Right lobe of liver (tissue), 6 donors: ENCODE measurements at regions not wholly inside any gene's neighbourhood (a gene's known extent, or its start where the extent isn't known, plus 50 kb on each side); places are given as distances from the start of the nearest gene placed in this dataset.

Source experiments
- ATAC-seq, 4 donors: fragments of 200-7000 bp; cut with Tn5 transposase; one replicate each; pipeline ENCODE4 v1.9.1; 2020; ENCODE audit warnings: mild to moderate bottlenecking in 4 of 4, moderate library complexity in 4 of 4
- DNase-seq, 3 donors: peaks; one replicate each; pipeline ENCODE4 v3.0.0-alpha.2; 2020
- H3K27ac ChIP-seq, 3 donors: fragments of 200-600 bp; one replicate each; pipeline ENCODE4 v1.8.0; 2022
- H3K27me3 ChIP-seq, 2 donors: fragments of 200-600 bp; one replicate each; pipeline ENCODE4 v1.8.0; 2022
- H3K36me3 ChIP-seq, 4 donors: fragments of 200-600 bp; sonication (generic) in 1 of 4; one replicate each; pipeline versions ENCODE4 v1.5.1 to v1.8.0; 2017 to 2022; ENCODE audit warnings: control low read depth in 1 of 4
- H3K4me1 ChIP-seq, 4 donors: fragments of 200-600 bp; sonication (generic) in 1 of 4; one replicate each; pipeline versions ENCODE4 v1.5.1 to v1.8.0; 2017 to 2022; ENCODE audit warnings: control low read depth in 1 of 4
- H3K4me3 ChIP-seq, 3 donors: fragments of 200-600 bp; one replicate each; pipeline ENCODE4 v1.8.0; 2022
- H3K9me3 ChIP-seq, 4 donors: fragments of 200-600 bp; sonication (generic) in 1 of 4; one replicate each; pipeline versions ENCODE4 v1.5.1 to v1.8.0; 2017 to 2022; ENCODE audit warnings: control low read depth in 1 of 4
- POLR2A ChIP-seq: fragments of 450-650 bp; IDR thresholded peaks from one replicate; pipeline ENCODE4 v1.6.1; 2017; ENCODE audit warnings: antibody characterized with exemption, mild to moderate bottlenecking
- WGBS: methylation state at CpG from one replicate; pipeline ENCODE4 v1.1.6; 2018; ENCODE audit warnings: low coverage, low lambda C conversion rate; ENCODE audit not compliant: insufficient coverage; ENCODE audit errors: missing lambda C conversion rate; 5-methylcytosine and 5-hydroxymethylcytosine counted together
- intact Hi-C, 2 donors: fragments of 100-400 bp; cut with DNase I; formaldehyde crosslinking; loops; one replicate each; pipeline versions ENCODE4 v1.11.2 to v1.14.1; 2022
- TF ChIP-seq, protein P1 (sequence below), 4 donors: fragments of 200-600 bp in 3 of 4; fragments of 450-650 bp in 1 of 4; IDR thresholded peaks; one replicate each; pipeline versions ENCODE4 v1.5.1 to v1.8.0; 2016 to 2022; ENCODE audit warnings: antibody characterized with exemption in 4 of 4, mild to moderate bottlenecking in 2 of 4
- donor health status: DM: no; HTN: yes; CAD: no.
- donor health status: DM: no; HTN: no; CAD: no.
- donor health status: DM: no; HTN: no; CAD: no.
- donor health status: DM: no; HTN: yes; CAD: no.
- donor health status: DM: no; HTN: yes; CAD: no.

DNA sequence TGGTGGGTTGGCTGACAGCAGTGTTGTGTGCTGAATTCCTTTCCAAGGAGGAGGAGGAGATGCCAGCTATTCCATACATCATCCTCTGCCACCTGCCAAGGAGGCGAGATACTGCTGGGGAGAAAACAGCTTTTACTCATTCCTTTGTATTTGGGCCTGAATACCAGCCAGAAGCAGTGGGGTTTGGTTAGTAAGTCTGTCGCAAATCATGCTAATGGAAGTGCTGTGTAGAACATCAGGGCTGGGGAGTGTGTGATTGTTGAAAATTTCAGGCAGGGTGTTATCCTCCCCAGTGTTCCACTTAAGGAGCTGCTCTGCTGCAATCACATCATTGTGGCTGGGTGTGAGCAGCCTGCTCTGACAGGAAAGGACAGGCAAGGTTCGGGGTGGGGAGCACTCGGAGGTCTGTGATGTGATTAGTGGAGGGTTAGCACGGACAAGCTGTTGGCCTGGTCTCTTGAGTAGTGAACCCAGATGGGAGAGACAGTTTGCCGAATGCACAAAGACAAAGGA is 128.2 kb upstream of the DLX2 start:
- 56% methylated on average over 5 of the region's 6 CpGs for WGBS
- Histone ChIP-seq H3K27ac (no peak overlapping the region), H3K4me1 (peaks cover 0 to 8% (median 0%) of the 10 kb centered on the region in 4 donors), H3K27me3 (peaks cover 0 to under 1% of the 10 kb centered on the region in 2 donors), H3K36me3 (no peaks in the 10 kb centered on the region), H3K9me3 (no peaks in the 10 kb centered on the region), H3K4me3 (no peak overlapping the region)
- intact Hi-C loops: no loop called here
- no peak for TF ChIP-seq POLR2A
- TF ChIP-seq, protein P1, sequence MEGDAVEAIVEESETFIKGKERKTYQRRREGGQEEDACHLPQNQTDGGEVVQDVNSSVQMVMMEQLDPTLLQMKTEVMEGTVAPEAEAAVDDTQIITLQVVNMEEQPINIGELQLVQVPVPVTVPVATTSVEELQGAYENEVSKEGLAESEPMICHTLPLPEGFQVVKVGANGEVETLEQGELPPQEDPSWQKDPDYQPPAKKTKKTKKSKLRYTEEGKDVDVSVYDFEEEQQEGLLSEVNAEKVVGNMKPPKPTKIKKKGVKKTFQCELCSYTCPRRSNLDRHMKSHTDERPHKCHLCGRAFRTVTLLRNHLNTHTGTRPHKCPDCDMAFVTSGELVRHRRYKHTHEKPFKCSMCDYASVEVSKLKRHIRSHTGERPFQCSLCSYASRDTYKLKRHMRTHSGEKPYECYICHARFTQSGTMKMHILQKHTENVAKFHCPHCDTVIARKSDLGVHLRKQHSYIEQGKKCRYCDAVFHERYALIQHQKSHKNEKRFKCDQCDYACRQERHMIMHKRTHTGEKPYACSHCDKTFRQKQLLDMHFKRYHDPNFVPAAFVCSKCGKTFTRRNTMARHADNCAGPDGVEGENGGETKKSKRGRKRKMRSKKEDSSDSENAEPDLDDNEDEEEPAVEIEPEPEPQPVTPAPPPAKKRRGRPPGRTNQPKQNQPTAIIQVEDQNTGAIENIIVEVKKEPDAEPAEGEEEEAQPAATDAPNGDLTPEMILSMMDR (IDR thresholded peaks at IDR 0.05): no peak
- no peak for DNase-seq
- no peak for ATAC-seq

DNA sequence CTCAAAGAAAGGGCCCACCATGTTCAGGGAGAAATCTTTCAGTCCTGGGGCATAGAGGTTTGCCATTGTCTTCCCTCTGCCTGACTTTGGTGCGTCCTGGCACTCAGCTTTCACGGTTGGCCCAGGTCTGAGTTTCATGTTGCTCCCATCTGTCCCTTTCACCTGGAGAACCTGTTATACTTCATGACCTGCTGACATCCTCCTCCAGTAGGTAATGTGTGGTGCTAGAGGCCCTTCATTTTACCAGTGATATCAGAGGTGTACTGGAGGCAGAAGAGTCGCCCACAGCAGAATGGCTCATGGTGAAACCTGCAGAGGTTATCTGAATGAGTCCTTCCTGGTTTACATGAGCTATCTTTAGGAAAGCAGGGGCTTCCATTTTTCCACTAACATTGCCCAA is 128.8 kb upstream of the DLX2 start:
- no peak overlapping the region for H3K27ac ChIP-seq
- WGBS: 100% methylated on average over 2 of the region's 3 CpGs
- H3K4me3 ChIP-seq: no peak overlapping the region
- no peak for ATAC-seq
- intact Hi-C loops: no loop called here
- DNase-seq: no peak
- no peaks in the 10 kb centered on the region for H3K9me3 ChIP-seq
- H3K27me3 ChIP-seq: peaks cover 0 to 6% of the 10 kb centered on the region in 2 donors
- TF ChIP-seq, protein P1 (IDR thresholded peaks at IDR 0.05): no peak
- TF ChIP-seq POLR2A: no peak
- H3K36me3 ChIP-seq: no peaks in the 10 kb centered on the region
- H3K4me1 ChIP-seq: peaks cover 0 to 8% (median 0%) of the 10 kb centered on the region in 4 donors

DNA sequence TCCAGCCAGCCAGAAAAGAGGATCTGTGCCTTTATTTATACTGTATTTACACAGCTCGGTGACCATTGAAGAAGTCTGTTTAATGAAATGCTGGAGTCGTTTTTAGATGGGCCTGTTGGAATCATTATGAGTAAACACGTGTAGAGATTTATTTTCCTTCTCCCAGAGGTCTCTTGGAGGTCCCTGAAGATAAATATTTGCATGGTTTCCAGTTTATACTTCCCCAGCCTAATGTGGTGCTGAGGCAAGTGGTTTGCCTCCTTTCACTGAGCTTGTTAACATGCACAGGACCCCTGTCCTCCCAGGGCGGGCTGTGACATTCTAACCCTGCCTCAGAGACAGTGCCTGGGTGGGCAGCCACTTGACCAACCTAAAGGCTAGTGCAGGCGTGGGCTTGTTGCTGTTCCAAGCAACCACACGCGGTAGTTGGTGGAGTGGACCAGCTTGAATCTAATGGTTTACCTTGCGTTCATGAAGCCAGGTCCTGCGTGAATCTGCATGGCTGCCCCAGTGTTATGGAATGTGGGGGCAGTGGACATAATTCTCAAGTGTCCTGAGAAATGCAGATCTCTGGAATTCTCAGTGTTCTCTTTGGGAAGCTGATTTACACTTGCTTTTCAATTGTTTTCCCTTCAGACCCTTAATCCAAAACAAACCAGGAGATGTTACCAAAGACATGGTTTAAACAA is 130.2 kb upstream of the DLX2 start:
- intact Hi-C loops: no loop called here
- H3K9me3 ChIP-seq: no peaks in the 10 kb centered on the region
- H3K36me3 ChIP-seq: no peaks in the 10 kb centered on the region
- H3K4me3 ChIP-seq: no peak overlapping the region
- H3K27me3 ChIP-seq: peaks cover 0 to 8% of the 10 kb centered on the region in 2 donors
- ATAC-seq (no peak), DNase-seq (no peak)
- H3K4me1 ChIP-seq: peaks cover 0 to 8% (median 0%) of the 10 kb centered on the region in 4 donors
- TF ChIP-seq, protein P1 (IDR thresholded peaks at IDR 0.05): no peak
- TF ChIP-seq POLR2A: no peak
- no peak overlapping the region for H3K27ac ChIP-seq
- WGBS: 66% methylated on average over 5 of the region's 9 CpGs

DNA sequence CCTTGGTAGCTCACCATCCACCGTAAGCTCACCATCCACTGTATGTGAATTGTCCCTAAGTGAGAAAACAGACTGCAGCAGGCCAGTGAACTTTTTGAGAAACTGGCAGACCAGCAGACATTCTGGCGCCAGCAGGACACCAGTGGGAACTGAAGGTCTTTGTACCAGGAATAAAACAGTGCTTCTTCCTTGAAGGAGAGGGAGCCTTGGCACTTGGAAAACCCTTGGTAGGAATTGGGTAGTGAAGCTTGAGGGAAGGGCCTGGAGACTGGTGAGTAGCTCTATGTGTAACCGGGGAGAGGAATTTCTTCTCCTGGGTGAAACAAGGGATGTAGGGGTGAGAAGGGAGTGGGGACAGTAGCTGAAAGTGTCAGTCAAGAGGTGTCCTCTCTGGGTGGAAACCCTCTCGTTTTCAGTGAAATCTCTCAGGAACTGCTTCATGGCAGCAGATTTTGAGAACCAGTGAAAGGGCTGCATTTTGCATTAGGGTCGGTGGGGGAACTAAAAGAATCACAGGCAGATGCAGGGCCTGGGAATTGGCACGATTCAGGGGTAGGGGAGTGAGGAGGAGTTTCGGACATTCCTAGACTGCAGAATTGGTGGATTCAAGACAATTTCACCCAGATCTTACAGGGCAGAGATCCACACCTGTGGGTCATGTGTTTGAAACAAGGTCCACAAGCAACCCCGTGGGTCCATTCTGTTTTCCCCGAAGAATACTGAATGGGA is 131.5 kb upstream of the DLX2 start:
- no peak for ATAC-seq

More for the DNA sequence above, 131.5 kb upstream of the DLX2 start:
- DNase-seq: no peak
- Histone ChIP-seq H3K27ac (no peak overlapping the region), H3K36me3 (no peaks in the 10 kb centered on the region), H3K4me3 (no peak overlapping the region), H3K4me1 (peaks cover 0 to 8% (median 0%) of the 10 kb centered on the region in 4 donors), H3K27me3 (peaks cover 0 to 8% of the 10 kb centered on the region in 2 donors), H3K9me3 (no peaks in the 10 kb centered on the region)
- 61% methylated on average over 5 of the region's 9 CpGs for WGBS
- TF ChIP-seq POLR2A: no peak
- TF ChIP-seq, protein P1 (IDR thresholded peaks at IDR 0.05): no peak
- intact Hi-C loops: no loop called here
